ENCODE measurements at regions not wholly inside any gene's neighbourhood (a gene's known extent, or its start where the extent isn't known, plus 50 kb on each side); places are given as distances from the start of the nearest gene placed in this dataset.
A peak's percentile ranks its signal among the peaks of the same experiment; 100 is the strongest.

- no peak for DNase-seq
Measured at GRCh38 chr13:76654263-76654662, 231.9 kb downstream of the KCTD12 start.

GRCh38 chr13:76651286-76651685 is 234.9 kb downstream of the KCTD12 start:
- no peak for DNase-seq

GRCh38 chr13:76647550-76647949 is 238.7 kb downstream of the KCTD12 start:
- DNase-seq, result no peak

GRCh38 chr13:76646946-76647345 is 239.3 kb downstream of the KCTD12 start:
- DNase-seq, result no peak

- no peak for DNase-seq
Measured at GRCh38 chr13:76645632-76646031, 240.6 kb downstream of the KCTD12 start.

- no peak for DNase-seq
Measured at GRCh38 chr13:76644906-76645305, 241.3 kb downstream of the KCTD12 start.

- no peak for DNase-seq
Measured at GRCh38 chr13:76643596-76643995, 242.6 kb downstream of the KCTD12 start.

GRCh38 chr13:76641056-76641455 is 245.1 kb downstream of the KCTD12 start:
- no peak for DNase-seq

GRCh38 chr13:76638882-76639281 is 247.3 kb downstream of the KCTD12 start:
- no peak for DNase-seq

GRCh38 chr13:76638181-76638580 is 248.0 kb downstream of the KCTD12 start:
- DNase-seq, result no peak

- no peak for DNase-seq
Measured at GRCh38 chr13:76637641-76638141, 248.5 kb downstream of the KCTD12 start.

GRCh38 chr13:76636829-76637228 is 249.4 kb downstream of the KCTD12 start:
- DNase-seq, result no peak

GRCh38 chr13:76635232-76636230 is 250.7 kb downstream of the KCTD12 start:
- DNase-seq, result peak in 1 of 3 experiments; percentile 25

GRCh38 chr13:76634431-76635191 is 251.6 kb downstream of the KCTD12 start:
- no peak for DNase-seq

GRCh38 chr13:76632401-76633044 is 253.7 kb downstream of the KCTD12 start:
- no peak for DNase-seq

- DNase-seq, result no peak
Measured at GRCh38 chr13:76630629-76631230, 255.5 kb downstream of the KCTD12 start.

GRCh38 chr13:76622315-76623040 is 263.7 kb downstream of the KCTD12 start:
- no peak for DNase-seq

- no peak for DNase-seq
Measured at GRCh38 chr13:76621705-76622104, 264.5 kb downstream of the KCTD12 start.

- DNase-seq, result no peak
Measured at GRCh38 chr13:76620036-76620435, 266.2 kb downstream of the KCTD12 start.

- peak in 2 of 3 experiments; percentile 25 to 69 for DNase-seq
Measured at GRCh38 chr13:76619631-76620030, 266.6 kb downstream of the KCTD12 start.

GRCh38 chr13:76610819-76611415 is 275.3 kb downstream of the KCTD12 start:
- DNase-seq, result peak in 1 of 3 experiments; percentile 45

All from NCI-H1417 (cell line).